Adrenal gland (tissue), 9 donors: ENCODE measurements at regions not wholly inside any gene's neighbourhood (a gene's known extent, or its start where the extent isn't known, plus 50 kb on each side); places are given as distances from the start of the nearest gene placed in this dataset.

Source experiments
- DNase-seq, 7 donors: peaks; one replicate each; pipeline ENCODE4 v3.0.0-alpha.2; 2019 to 2020
- H3K27ac ChIP-seq, 5 donors: fragments of 200-600 bp; sonication (generic) in 4 of 5; 1 replicate in 3 of 5; 2 replicates in 2 of 5; pipeline versions ENCODE4 v1.5.1 to v1.8.0; 2016 to 2020; ENCODE audit warnings: mild to moderate bottlenecking in 1 of 5
- H3K27me3 ChIP-seq: fragments of 200-600 bp; 2 replicates; pipeline ENCODE4 v1.8.0; 2021
- H3K36me3 ChIP-seq, 2 donors: fragments of 200-600 bp; replicated peaks in 1 of 2; 1 replicate in 1 of 2; 2 replicates in 1 of 2; pipeline versions ENCODE4 v1.5.1 to v1.8.0; 2018 to 2022
- H3K4me1 ChIP-seq, 2 donors: fragments of 200-600 bp; replicated peaks in 1 of 2; 1 replicate in 1 of 2; 2 replicates in 1 of 2; pipeline versions ENCODE4 v1.5.1 to v1.8.0; 2018 to 2021
- H3K4me3 ChIP-seq, 4 donors: fragments of 200-600 bp; sonication (generic) in 3 of 4; one replicate each; pipeline ENCODE4 v1.5.1; 2016 to 2018
- H3K9me3 ChIP-seq, 3 donors: fragments of 200-600 bp; sonication (generic) in 1 of 3; replicated peaks in 1 of 3; 1 replicate in 2 of 3; 2 replicates in 1 of 3; pipeline versions ENCODE4 v1.5.1 to v1.8.0; 2016 to 2021
- POLR2A ChIP-seq, 2 donors: fragments of 450-650 bp; IDR thresholded peaks; one replicate each; pipeline ENCODE4 v1.6.1; 2017; ENCODE audit warnings: antibody characterized with exemption in 2 of 2, mild to moderate bottlenecking in 2 of 2, moderate library complexity in 1 of 2
- WGBS, 4 donors: extraction: QIAGEN DNeasy Blood & Tissue Kit in 2 of 4; methylation state at CpG; one replicate each; pipeline versions ENCODE4 v1.1.5 to v1.1.7; 2013 to 2017; 5-methylcytosine and 5-hydroxymethylcytosine counted together
- intact Hi-C, 2 donors: fragments of 100-400 bp; cut with DNase I; formaldehyde crosslinking; loops; one replicate each; pipeline versions ENCODE4 v1.14.1 to v1.15.0; 2022 to 2023
- TF ChIP-seq, protein P1 (sequence below), 6 experiments: fragments of 450-650 bp in 4 of 6; fragments of 200-600 bp in 2 of 6; sonication (generic) in 1 of 6; IDR thresholded peaks; 1 replicate in 5 of 6; 2 replicates in 1 of 6; pipeline versions ENCODE4 v1.5.1 to v1.8.0; 2016 to 2021; ENCODE audit warnings: antibody characterized with exemption in 6 of 6, mild to moderate bottlenecking in 2 of 6, moderate library complexity in 1 of 6
- donor health status: healthy with polysubstance abuse.
- donor health status: Bipolar disorder and iron deficiency.
- donor health status: DM: yes; HTN: yes; CAD: no.
- donor health status: DM: no; HTN: no; CAD: no.
- donor health status: DM: no; HTN: no; CAD: no.

GRCh38 chr9:78574354-78575045, 277.6 kb downstream of the PSAT1 start:
- no peaks in the 10 kb centered on the region for H3K27me3 ChIP-seq
- WGBS, 4 donors, result 61 to 67% (median 66%) methylated on average over 7 of the region's 7 CpGs
- no peaks in the 10 kb centered on the region for H3K9me3 ChIP-seq
- TF ChIP-seq, protein P1, sequence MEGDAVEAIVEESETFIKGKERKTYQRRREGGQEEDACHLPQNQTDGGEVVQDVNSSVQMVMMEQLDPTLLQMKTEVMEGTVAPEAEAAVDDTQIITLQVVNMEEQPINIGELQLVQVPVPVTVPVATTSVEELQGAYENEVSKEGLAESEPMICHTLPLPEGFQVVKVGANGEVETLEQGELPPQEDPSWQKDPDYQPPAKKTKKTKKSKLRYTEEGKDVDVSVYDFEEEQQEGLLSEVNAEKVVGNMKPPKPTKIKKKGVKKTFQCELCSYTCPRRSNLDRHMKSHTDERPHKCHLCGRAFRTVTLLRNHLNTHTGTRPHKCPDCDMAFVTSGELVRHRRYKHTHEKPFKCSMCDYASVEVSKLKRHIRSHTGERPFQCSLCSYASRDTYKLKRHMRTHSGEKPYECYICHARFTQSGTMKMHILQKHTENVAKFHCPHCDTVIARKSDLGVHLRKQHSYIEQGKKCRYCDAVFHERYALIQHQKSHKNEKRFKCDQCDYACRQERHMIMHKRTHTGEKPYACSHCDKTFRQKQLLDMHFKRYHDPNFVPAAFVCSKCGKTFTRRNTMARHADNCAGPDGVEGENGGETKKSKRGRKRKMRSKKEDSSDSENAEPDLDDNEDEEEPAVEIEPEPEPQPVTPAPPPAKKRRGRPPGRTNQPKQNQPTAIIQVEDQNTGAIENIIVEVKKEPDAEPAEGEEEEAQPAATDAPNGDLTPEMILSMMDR (IDR thresholded peaks at IDR 0.05), result no peak
- intact Hi-C loops, result no loop called here
- no peak overlapping the region for H3K4me3 ChIP-seq
- H3K4me1 ChIP-seq, result no peaks in the 10 kb centered on the region
- no peak overlapping the region for H3K27ac ChIP-seq
- H3K36me3 ChIP-seq, result no peaks in the 10 kb centered on the region
- DNase-seq, result no peak

DNA sequence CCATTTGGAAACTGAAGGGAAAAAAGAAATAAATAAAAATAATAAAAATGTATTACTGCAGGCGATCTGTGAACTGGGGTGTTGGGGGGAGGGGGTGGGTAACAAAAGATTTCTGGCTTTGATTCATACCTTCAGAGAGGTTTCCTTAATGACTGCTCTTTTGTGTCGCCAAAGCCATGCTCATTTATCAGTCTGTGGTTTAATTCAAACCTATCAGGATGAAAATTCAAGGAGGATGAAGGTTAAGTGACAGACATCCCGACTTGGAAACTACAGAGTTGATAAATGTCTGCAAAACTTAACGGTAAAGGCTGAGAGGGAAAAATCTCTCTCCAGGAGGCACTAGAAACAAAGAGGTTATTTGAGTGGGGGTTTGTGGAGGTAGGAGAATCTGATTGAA, 278.2 kb downstream of the PSAT1 start:
- TF ChIP-seq, protein P1 (IDR thresholded peaks at IDR 0.05), result no peak
- TF ChIP-seq POLR2A (IDR thresholded peaks at IDR 0.05), result no peak
- Histone ChIP-seq H3K36me3 (no peaks in the 10 kb centered on the region), H3K27me3 (no peaks in the 10 kb centered on the region), H3K9me3 (no peaks in the 10 kb centered on the region), H3K27ac (no peak overlapping the region), H3K4me3 (no peak overlapping the region), H3K4me1 (no peaks in the 10 kb centered on the region)
- no peak for DNase-seq
- 33 to 49% (median 47%) methylated on average over 4 of the region's 4 CpGs for WGBS, 4 donors
- intact Hi-C loops, result no loop called here

- H3K4me1 ChIP-seq, result no peaks in the 10 kb centered on the region
- H3K36me3 ChIP-seq, result no peaks in the 10 kb centered on the region
- intact Hi-C loops, result no loop called here
- TF ChIP-seq POLR2A (IDR thresholded peaks at IDR 0.05), result no peak
- TF ChIP-seq, protein P1 (IDR thresholded peaks at IDR 0.05), result no peak
- no peaks in the 10 kb centered on the region for H3K9me3 ChIP-seq
- H3K27ac ChIP-seq, result no peak overlapping the region
- H3K4me3 ChIP-seq, result no peak overlapping the region
- no peak for DNase-seq
- H3K27me3 ChIP-seq, result no peaks in the 10 kb centered on the region
- 71 to 92% (median 89%) methylated on average over 3 of the region's 3 CpGs for WGBS, 4 donors
These were observed 278.8 kb downstream of the PSAT1 start for GRCh38 chr9:78575771-78576170.

- Histone ChIP-seq H3K4me3 (no peak overlapping the region), H3K36me3 (no peaks in the 10 kb centered on the region), H3K9me3 (no peaks in the 10 kb centered on the region), H3K27me3 (no peaks in the 10 kb centered on the region), H3K4me1 (no peaks in the 10 kb centered on the region), H3K27ac (no peak overlapping the region)
- no peak for TF ChIP-seq POLR2A (IDR thresholded peaks at IDR 0.05)
- TF ChIP-seq, protein P1 (IDR thresholded peaks at IDR 0.05), result no peak
- 88 to 92% (median 90%) methylated on average over 4 to 5 of the region's 5 CpGs for WGBS, 4 donors
- intact Hi-C loops, result no loop called here
- no peak for DNase-seq
These were observed 280.4 kb downstream of the PSAT1 start for GRCh38 chr9:78577156-78577906.
